K562 (cell line): ENCODE measurements at regions not wholly inside any gene's neighbourhood (a gene's known extent, or its start where the extent isn't known, plus 50 kb on each side); places are given as distances from the start of the nearest gene placed in this dataset.

ENCODE experiments used
- ATAC-seq: fragments of 200-7000 bp; cut with Tn5 transposase; 3 replicates; pipeline ENCODE4 v1.9.1; 2020; ENCODE audit warnings: moderate library complexity
- BruUV-seq: library from RNA; stranded (reverse); fragments of 400-500 nt; replicated peaks from 2 replicates; lab custom pipeline; 2021; lab: Mats Ljungman, UMichigan
- CTCF ChIA-PET: fragments of 300-600 bp; formaldehyde crosslinking; extraction: SDS; loops from one replicate; lab custom pipeline; 2021; ENCODE audit warnings: low intra/inter-chr PET ratio; lab: Yijun Ruan, JAX
- POLR2A ChIA-PET: fragments of 300-600, 350-650 bp; sonication (Branson Sonifier 250); formaldehyde crosslinking; extraction: SDS; loops from one replicate; lab custom pipeline; 2021; ENCODE audit warnings: antibody characterized with exemption, inconsistent platforms; lab: Yijun Ruan, JAX
- DNase-seq, 4 experiments: peaks; one replicate each; pipeline versions ENCODE4 v3.0.0 to v3.0.0-alpha.2; 2011 to 2018; ENCODE audit warnings: low spot score in 3 of 4, mixed read lengths in 3 of 4; ENCODE audit errors: extremely low read depth in 1 of 4
- FAIRE-seq: peaks from 2 replicates; lab custom pipeline; 2011; peaks lifted over from hg19 to GRCh38; lab: Jason Lieb, UNC
- H2AFZ ChIP-seq: 2 replicates; pipeline ENCODE4 v1.6.0; 2011; ENCODE audit warnings: low read depth, low read length, control low read depth, inconsistent platforms
- H3K27ac ChIP-seq: fragments of 200-600 bp; 3 replicates; pipeline ENCODE4 v1.8.0; 2011; ENCODE audit warnings: low read depth, mild to moderate bottlenecking, control low read depth, inconsistent platforms, low read length, moderate library complexity, mixed read lengths; ENCODE audit errors: extremely low read depth
- H3K27me3 ChIP-seq, 2 experiments: fragments of 300-600 bp in 1 of 2; 2 replicates in 1 of 2; 3 replicates in 1 of 2; pipeline versions ENCODE4 v1.6.0 to v1.8.0; 2011; ENCODE audit warnings: inconsistent platforms in 2 of 2, low read length in 2 of 2, mild to moderate bottlenecking in 1 of 2, mixed read lengths in 1 of 2, moderate library complexity in 1 of 2; ENCODE audit not compliant: control insufficient read depth in 2 of 2, insufficient read depth in 2 of 2
- H3K36me3 ChIP-seq: fragments of 300-600 bp; 3 replicates; pipeline ENCODE4 v1.8.0; 2011; ENCODE audit warnings: mild to moderate bottlenecking, low read length, inconsistent platforms; ENCODE audit not compliant: control insufficient read depth, insufficient read depth
- H3K4me1 ChIP-seq, 2 experiments: fragments of 200-600 bp in 1 of 2; replicated peaks in 1 of 2; 2 replicates in 1 of 2; 3 replicates in 1 of 2; pipeline versions ENCODE4 v1.5.1 to v1.8.0; 2011; ENCODE audit warnings: inconsistent platforms in 2 of 2, low read length in 2 of 2, mild to moderate bottlenecking in 1 of 2, mixed read lengths in 1 of 2, moderate library complexity in 1 of 2; ENCODE audit not compliant: control insufficient read depth in 2 of 2, insufficient read depth in 2 of 2
- H3K4me2 ChIP-seq: 2 replicates; pipeline ENCODE4 v1.6.1; 2011; ENCODE audit warnings: low read length, control low read depth, inconsistent platforms, mixed read lengths; ENCODE audit not compliant: insufficient read depth
- H3K4me3 ChIP-seq: fragments of 200-600 bp; sonication (generic), shearing (Covaris generic); 2 replicates; pipeline ENCODE4 v1.5.1; 2016; ENCODE audit warnings: control low read depth, inconsistent platforms
- H3K79me2 ChIP-seq: fragments of 200-600 bp; 3 replicates; pipeline ENCODE4 v1.8.0; 2011; ENCODE audit warnings: low read length, inconsistent platforms; ENCODE audit not compliant: control insufficient read depth, insufficient read depth
- H3K9ac ChIP-seq, 2 experiments: 2 replicates each; pipeline versions ENCODE4 v1.6.0 to v1.6.1; 2011; ENCODE audit warnings: low read depth in 2 of 2, low read length in 2 of 2, control low read depth in 1 of 2, inconsistent platforms in 1 of 2, mild to moderate bottlenecking in 1 of 2, mixed read lengths in 1 of 2; ENCODE audit not compliant: insufficient read depth in 1 of 2
- H3K9me1 ChIP-seq: one replicate; pipeline ENCODE4 v1.6.0; 2011; ENCODE audit warnings: inconsistent platforms, mild to moderate bottlenecking, low read length, moderate library complexity; ENCODE audit not compliant: control insufficient read depth, insufficient read depth
- H3K9me3 ChIP-seq: replicated peaks from 2 replicates; pipeline ENCODE4 v1.5.1; 2011; ENCODE audit warnings: low read depth, low read length, inconsistent platforms; ENCODE audit not compliant: control insufficient read depth, insufficient read depth
- H4K20me1 ChIP-seq: replicated peaks from 2 replicates; pipeline ENCODE4 v1.6.1; 2011; ENCODE audit warnings: low read length, inconsistent platforms, mixed read lengths; ENCODE audit not compliant: control insufficient read depth, insufficient read depth
- CHD7 ChIP-seq: fragments of 200-600 bp; sonication (generic); IDR thresholded peaks from one replicate; pipeline ENCODE4 v1.6.1; 2012; ENCODE audit warnings: mild to moderate bottlenecking, low read depth, low read length, inconsistent platforms
- MED1 ChIP-seq: sonication (generic); formaldehyde crosslinking; IDR thresholded peaks from 2 replicates; pipeline ENCODE4 v1.8.1; 2023; ENCODE audit warnings: missing genetic modification reagents, borderline replicate concordance
- NCOA6 ChIP-seq: fragments of 450-650 bp; IDR thresholded peaks from 2 replicates; pipeline ENCODE4 v1.6.1; 2017; ENCODE audit warnings: mild to moderate bottlenecking
- PHF21A ChIP-seq: fragments of 450-650 bp; IDR thresholded peaks from 2 replicates; pipeline ENCODE4 v1.6.1; 2017; ENCODE audit warnings: low read depth, borderline replicate concordance
- RERE ChIP-seq: sonication (generic); formaldehyde crosslinking; IDR thresholded peaks from 2 replicates; pipeline ENCODE4 v1.8.0; 2023; ENCODE audit warnings: missing genetic modification reagents, mild to moderate bottlenecking, borderline replicate concordance
- WGBS: fragments of 100-300 bp; shearing (Covaris generic); methylation state at CpG from one replicate; pipeline ENCODE4 v1.1.6; 2016; ENCODE audit warnings: low coverage, mixed read lengths; ENCODE audit not compliant: insufficient coverage; ENCODE audit errors: missing lambda C conversion rate; 5-methylcytosine and 5-hydroxymethylcytosine counted together
- in situ Hi-C: fragments of 300-500 bp; cut with MboI; formaldehyde crosslinking; loops from 4 replicates; pipeline ENCODE4 v1.15.0; 2018; ENCODE audit warnings: inconsistent platforms, mixed read lengths
- intact Hi-C: fragments of 100-400 bp; cut with micrococcal nuclease; formaldehyde crosslinking; loops from 2 replicates; pipeline ENCODE4 v1.14.2; 2022

DNA sequence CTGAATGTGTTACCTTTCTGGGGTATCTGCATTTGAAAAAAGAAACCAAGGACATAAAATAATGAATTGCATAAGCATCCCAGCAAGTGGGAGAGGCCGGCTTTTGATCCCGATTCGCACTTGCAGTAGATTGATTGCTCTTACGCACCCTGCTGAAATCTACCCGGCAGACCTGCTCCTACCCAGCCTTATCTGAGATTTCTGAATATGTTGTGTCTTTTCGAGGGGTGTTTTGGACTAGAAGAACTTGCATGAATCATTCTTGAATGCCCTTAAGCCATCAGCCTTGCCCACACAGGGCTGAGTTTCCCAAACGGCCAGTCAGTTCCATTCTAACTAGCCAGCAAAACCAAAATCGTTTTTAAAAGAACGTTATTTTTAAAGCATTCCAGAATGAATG lies 174.4 kb upstream of the BCOR start:
- no peak overlapping the region for H3K27ac ChIP-seq
- H3K4me1 ChIP-seq = peaks cover 11 to 15% of the 10 kb centered on the region in 2 experiments; a peak in 4 of 5 replicates
- WGBS = 11% methylated on average over 9 of the region's 9 CpGs
- H3K79me2 ChIP-seq = no peaks in the 10 kb centered on the region
- ATAC-seq (no peak), FAIRE-seq (no peak), DNase-seq (no peak)
- no peak overlapping the region for H3K4me2 ChIP-seq
- intact Hi-C loops = no loop called here
- no peaks in the 10 kb centered on the region for H3K9me1 ChIP-seq
- peaks cover 2% of the 10 kb centered on the region; the same call in 1 of the 2 replicates for H3K9me3 ChIP-seq
- no TSS peak for BruUV-seq
- H3K9ac ChIP-seq = no peak overlapping the region
- H3K36me3 ChIP-seq = no peaks in the 10 kb centered on the region
- ChIA-PET CTCF (no interaction called here), POLR2A (no interaction called here)
- no peak overlapping the region for H3K4me3 ChIP-seq
- H3K27me3 ChIP-seq = no peaks in the 10 kb centered on the region
- H4K20me1 ChIP-seq = no peaks in the 10 kb centered on the region
- in situ Hi-C loops = no loop called here
- no peak overlapping the region for H2AFZ ChIP-seq
- TF ChIP-seq PHF21A (no peak), RERE (CRISPR knock-in tag) (no peak), MED1 (CRISPR knock-in tag) (no peak), NCOA6 (no peak), CHD7 (no peak)
